SH-SY5Y (cell line): ENCODE measurements at regions not wholly inside any gene's neighbourhood (a gene's known extent, or its start where the extent isn't known, plus 50 kb on each side); places are given as distances from the start of the nearest gene placed in this dataset.

Experiments
- GATA2 ChIP-seq: IDR thresholded peaks from 2 replicates; pipeline ENCODE4 v1.6.1; 2011; ENCODE audit warnings: mild to moderate bottlenecking, low read depth, low read length
- GATA3 ChIP-seq: IDR thresholded peaks from 2 replicates; pipeline ENCODE4 v1.6.1; 2011; ENCODE audit warnings: low read depth, mild to moderate bottlenecking, low read length, moderate library complexity

DNA sequence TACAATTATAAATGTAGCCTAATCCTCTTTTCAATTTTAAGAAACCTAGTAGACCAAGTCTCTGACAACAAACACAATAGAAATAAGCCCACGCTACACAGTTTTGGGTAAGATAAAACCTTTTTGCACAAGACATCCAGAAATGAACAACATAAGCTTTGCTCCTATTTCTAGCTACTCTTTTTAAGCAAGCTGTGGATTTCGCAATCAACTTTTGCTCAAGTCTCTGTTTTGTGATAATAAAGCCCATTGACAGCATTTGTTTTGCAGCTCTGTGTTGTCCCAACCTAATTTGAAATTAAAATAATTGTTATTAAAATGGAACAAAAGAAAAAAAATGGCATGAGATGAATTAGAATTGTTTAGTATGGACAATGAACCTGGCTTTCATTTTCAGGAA lies 287.9 kb upstream of the PUDP start:
- no peak for TF ChIP-seq GATA3
- no peak for TF ChIP-seq GATA2
